ENCODE measurements at regions not wholly inside any gene's neighbourhood (a gene's known extent, or its start where the extent isn't known, plus 50 kb on each side); places are given as distances from the start of the nearest gene placed in this dataset.

GRCh38 chr20:51970858-51971257 lies 168.5 kb upstream of the SALL4 start:
- Histone ChIP-seq H3K27ac (ENCODE audit: poor library complexity, severe bottlenecking) (no peak overlapping the region), H3K27me3 (ENCODE audit: insufficient read depth, poor library complexity, severe bottlenecking) (no peaks in the 10 kb centered on the region), H3K4me3 (ENCODE audit: severe bottlenecking) (no peak overlapping the region), H3K9me3 (ENCODE audit: severe bottlenecking) (no peaks in the 10 kb centered on the region), H3K36me3 (ENCODE audit: low read depth) (no peaks in the 10 kb centered on the region), H3K4me1 (ENCODE audit: insufficient read depth, poor library complexity, severe bottlenecking) (no peaks in the 10 kb centered on the region)
- DNase-seq (ENCODE audit: low spot score) (no peak), ATAC-seq (ENCODE audit: low read depth) (no peak)
- TF ChIP-seq CTCF (IDR thresholded peaks at IDR 0.05; ENCODE audit: poor library complexity, severe bottlenecking) = no peak

GRCh38 chr20:51969191-51969590 lies 166.9 kb upstream of the SALL4 start:
- ATAC-seq (ENCODE audit: low read depth) (no peak), DNase-seq (ENCODE audit: low spot score) (no peak)
- H3K4me1 ChIP-seq (ENCODE audit: insufficient read depth, poor library complexity, severe bottlenecking) = no peaks in the 10 kb centered on the region
- H3K27me3 ChIP-seq (ENCODE audit: insufficient read depth, poor library complexity, severe bottlenecking) = no peaks in the 10 kb centered on the region
- no peaks in the 10 kb centered on the region for H3K9me3 ChIP-seq (ENCODE audit: severe bottlenecking)
- TF ChIP-seq CTCF (IDR thresholded peaks at IDR 0.05; ENCODE audit: poor library complexity, severe bottlenecking) = no peak
- no peak overlapping the region for H3K27ac ChIP-seq (ENCODE audit: poor library complexity, severe bottlenecking)
- no peak overlapping the region for H3K4me3 ChIP-seq (ENCODE audit: severe bottlenecking)
- H3K36me3 ChIP-seq (ENCODE audit: low read depth) = no peaks in the 10 kb centered on the region

GRCh38 chr20:51968151-51968550 lies 165.8 kb upstream of the SALL4 start:
- H3K27ac ChIP-seq (ENCODE audit: poor library complexity, severe bottlenecking) = no peak overlapping the region
- H3K9me3 ChIP-seq (ENCODE audit: severe bottlenecking) = no peaks in the 10 kb centered on the region
- H3K4me3 ChIP-seq (ENCODE audit: severe bottlenecking) = no peak overlapping the region
- DNase-seq (ENCODE audit: low spot score) (no peak), ATAC-seq (ENCODE audit: low read depth) (no peak)
- no peaks in the 10 kb centered on the region for H3K27me3 ChIP-seq (ENCODE audit: insufficient read depth, poor library complexity, severe bottlenecking)
- no peaks in the 10 kb centered on the region for H3K36me3 ChIP-seq (ENCODE audit: low read depth)
- TF ChIP-seq CTCF (IDR thresholded peaks at IDR 0.05; ENCODE audit: poor library complexity, severe bottlenecking) = no peak
- no peaks in the 10 kb centered on the region for H3K4me1 ChIP-seq (ENCODE audit: insufficient read depth, poor library complexity, severe bottlenecking)

DNA sequence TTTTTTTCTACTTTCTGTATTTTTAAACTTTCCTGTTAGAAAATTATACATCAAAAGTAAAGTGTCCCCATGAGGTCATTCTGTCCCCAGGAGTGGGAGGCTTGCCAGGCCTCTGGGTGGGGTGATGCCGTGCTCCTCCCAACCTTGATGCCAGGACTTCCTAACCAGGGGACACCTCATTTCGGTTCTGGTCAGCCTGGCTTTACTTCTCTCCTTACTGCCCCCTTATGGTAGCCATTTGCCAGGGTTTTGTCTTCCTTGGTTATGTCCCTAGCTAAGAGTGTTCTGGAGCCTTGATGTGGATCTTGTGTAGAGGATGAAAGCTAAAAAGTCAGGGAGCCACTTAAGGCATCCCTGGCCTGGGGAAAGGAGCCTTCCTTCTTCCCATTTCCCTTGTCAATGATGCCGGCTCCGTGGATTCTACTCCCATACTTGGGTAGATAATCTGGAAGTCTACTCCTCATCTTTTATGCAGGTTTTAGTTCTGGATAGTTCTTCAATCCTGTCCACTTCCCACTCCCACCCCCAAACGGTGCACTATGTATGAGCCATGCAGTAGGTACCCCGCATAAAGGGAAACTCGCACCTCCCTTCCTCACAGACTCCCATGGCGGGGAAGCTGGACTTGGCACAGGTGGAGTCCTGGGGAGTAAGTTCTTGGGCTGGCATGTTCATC lies 164.1 kb upstream of the SALL4 start:
- Histone ChIP-seq H3K4me3 (ENCODE audit: severe bottlenecking) (no peak overlapping the region), H3K27ac (ENCODE audit: poor library complexity, severe bottlenecking) (no peak overlapping the region), H3K36me3 (ENCODE audit: low read depth) (no peaks in the 10 kb centered on the region), H3K9me3 (ENCODE audit: severe bottlenecking) (no peaks in the 10 kb centered on the region), H3K27me3 (ENCODE audit: insufficient read depth, poor library complexity, severe bottlenecking) (no peaks in the 10 kb centered on the region), H3K4me1 (ENCODE audit: insufficient read depth, poor library complexity, severe bottlenecking) (no peaks in the 10 kb centered on the region)
- ATAC-seq (ENCODE audit: low read depth) (peak; percentile 89), DNase-seq (ENCODE audit: low spot score) (no peak)
- TF ChIP-seq CTCF (IDR thresholded peaks at IDR 0.05; ENCODE audit: poor library complexity, severe bottlenecking) = peak; percentile 97

DNA sequence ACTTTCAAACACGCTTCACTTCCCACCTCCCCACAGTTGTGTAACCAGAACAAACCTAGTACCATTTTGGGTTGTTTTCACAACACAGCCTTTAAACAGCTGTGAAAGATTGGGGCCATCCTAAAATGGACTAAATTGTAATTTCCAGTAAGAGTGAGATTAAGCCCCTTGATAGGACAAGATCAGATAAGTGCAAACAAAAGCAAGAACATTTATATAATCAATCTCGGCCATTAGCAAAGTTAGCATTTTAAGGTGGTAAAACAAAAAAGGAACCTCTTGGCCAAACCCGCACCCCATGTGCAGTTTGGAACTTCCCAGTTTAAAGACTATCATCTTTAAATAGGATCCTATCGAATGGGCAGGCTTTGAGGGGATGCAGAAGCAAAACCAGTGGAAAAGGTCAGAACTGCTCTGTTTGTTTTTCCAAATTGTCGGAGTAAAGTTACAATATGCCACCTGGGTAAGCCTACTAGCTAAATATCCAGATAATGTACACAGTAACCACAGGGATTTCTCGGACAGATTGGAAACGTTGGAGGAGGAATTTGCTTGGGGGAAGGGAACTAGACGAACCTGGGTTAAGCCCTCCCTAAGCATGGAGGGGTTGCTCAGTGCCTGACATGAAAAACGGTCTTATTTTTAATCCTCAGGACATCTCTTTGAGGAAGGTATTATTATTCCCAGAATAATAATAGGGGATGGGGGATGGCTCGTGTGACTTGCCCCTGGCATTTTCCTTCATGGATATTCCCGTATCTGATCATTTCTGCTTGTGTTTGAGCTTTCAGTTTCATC lies 159.8 kb upstream of the SALL4 start:
- ATAC-seq (ENCODE audit: low read depth) = no peak
- Histone ChIP-seq H3K4me1 (ENCODE audit: insufficient read depth, poor library complexity, severe bottlenecking) (peaks cover 19% of the 10 kb centered on the region), H3K27me3 (ENCODE audit: insufficient read depth, poor library complexity, severe bottlenecking) (no peaks in the 10 kb centered on the region), H3K27ac (ENCODE audit: poor library complexity, severe bottlenecking) (no peak overlapping the region), H3K9me3 (ENCODE audit: severe bottlenecking) (no peaks in the 10 kb centered on the region), H3K4me3 (ENCODE audit: severe bottlenecking) (no peak overlapping the region), H3K36me3 (ENCODE audit: low read depth) (no peaks in the 10 kb centered on the region)
- DNase-seq (ENCODE audit: low spot score) = no peak
- TF ChIP-seq CTCF (IDR thresholded peaks at IDR 0.05; ENCODE audit: poor library complexity, severe bottlenecking) = no peak
